ENCODE measurements at regions not wholly inside any gene's neighbourhood (a gene's known extent, or its start where the extent isn't known, plus 50 kb on each side); places are given as distances from the start of the nearest gene placed in this dataset.

- DNase-seq: no peak
Measured at GRCh38 chr18:75518007-75518406, 90.5 kb upstream of the SMIM21 start.

DNA sequence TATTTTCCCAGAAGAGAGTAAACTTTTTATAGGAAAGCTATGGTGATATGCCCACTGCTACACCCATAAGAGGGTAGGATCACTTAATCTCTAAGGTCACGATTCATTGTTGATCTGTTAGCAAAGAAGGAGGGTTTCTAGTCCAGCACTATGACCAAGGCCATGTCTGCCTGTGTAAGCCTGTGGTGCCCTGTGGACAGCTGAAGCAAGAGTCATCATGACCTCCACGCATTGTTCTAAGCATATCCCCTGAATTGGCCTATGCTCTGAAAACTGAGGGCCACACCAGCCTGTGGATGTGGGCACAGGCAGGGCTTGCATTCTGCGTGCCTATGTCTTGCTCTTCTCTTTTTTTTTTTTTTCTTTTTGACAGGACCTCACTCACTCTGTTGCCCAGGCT, 89.8 kb upstream of the SMIM21 start:
- DNase-seq: no peak

GRCh38 chr18:75507636-75508035, 80.1 kb upstream of the SMIM21 start:
- no peak for DNase-seq

GRCh38 chr18:75506913-75507312, 79.4 kb upstream of the SMIM21 start:
- DNase-seq: no peak

- DNase-seq: no peak
Measured at GRCh38 chr18:75504469-75504868, 77.0 kb upstream of the SMIM21 start.

GRCh38 chr18:75503615-75504014, 76.1 kb upstream of the SMIM21 start:
- no peak for DNase-seq

DNA sequence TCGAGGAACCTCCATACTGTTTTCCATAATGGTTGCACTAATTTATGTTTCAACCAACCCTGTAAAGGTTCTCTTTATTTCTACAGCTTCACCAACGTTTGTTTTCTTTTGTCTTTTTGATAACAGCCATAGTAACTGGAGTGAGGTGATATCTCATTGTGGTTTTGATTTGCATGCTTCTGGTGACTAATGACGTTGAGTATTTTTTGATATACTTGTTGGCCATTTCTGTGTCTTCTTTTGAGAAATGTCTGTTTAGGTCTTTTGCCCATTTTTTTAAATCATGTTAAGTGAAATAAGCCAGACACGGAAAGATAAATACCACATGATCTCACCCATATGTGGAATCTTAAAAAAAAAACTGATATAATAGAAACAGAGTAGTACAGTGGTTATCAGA, 74.8 kb upstream of the SMIM21 start:
- DNase-seq: no peak

DNA sequence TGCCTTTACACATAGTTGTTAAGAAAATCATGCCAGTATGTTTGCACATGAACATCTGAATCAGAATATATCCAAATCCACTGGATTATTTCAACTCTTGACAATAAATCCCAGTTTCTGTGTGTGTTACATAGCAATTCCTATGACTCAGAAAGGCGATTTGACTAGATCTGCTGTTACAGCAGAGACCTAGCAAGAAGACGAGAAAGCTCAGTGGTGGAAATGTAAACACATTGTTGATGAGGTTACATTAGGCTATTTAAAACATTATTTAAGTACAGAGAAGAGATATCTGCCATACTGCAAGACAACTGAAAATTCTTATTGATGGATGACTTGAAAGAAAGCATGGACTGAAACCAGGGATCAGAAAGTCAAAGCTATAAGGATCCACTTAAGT, 73.0 kb upstream of the SMIM21 start:
- DNase-seq: no peak

DNA sequence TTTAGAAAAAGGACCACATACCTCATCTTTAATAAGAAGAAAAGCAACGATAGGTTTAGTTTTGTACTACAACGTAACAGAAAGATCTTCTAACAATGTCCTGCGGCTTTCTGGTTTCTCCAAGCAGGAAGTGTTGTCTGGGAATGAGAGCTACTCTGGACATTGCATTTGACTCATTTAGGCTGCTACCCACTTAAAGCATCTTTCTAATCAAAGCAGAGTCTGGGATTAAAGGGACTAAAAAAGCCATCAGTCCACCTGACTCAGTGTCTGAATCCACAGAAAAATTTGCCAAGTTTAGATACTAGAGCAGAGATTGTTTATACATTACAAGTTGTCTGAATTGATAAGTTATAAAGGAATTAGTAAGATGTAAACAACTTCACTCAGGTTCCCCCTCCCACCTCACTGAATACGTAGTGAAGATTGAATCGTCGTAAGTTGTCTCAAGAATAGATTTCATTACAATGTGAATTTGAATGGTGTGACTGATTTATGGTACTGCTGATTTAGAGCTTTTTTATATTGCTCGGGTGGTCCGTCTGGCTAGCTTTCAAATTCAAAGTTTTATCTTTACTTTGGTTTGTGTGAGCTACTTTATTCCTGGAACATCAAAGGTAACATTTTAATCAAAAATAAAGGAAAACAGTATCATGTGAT, 70.2 kb upstream of the SMIM21 start:
- no peak for DNase-seq

DNA sequence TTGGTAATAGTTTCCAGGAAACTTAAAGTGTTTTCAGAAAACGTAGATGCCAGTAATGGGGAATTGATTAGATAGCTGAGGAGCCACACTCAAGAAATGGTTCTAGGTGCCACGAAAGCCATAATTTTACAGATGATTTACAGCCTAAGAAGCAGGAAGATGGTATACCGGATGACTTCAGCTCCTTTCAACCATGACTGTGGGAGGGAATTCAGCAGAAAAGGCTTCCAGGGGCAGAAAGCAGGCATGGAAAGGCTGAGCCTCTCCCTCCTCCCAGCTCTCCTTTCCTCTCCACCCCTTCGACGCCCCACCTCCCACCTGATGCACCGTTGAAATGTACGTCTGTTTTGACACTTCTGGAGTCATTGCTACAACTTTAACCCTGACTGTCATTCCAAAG, 68.6 kb upstream of the SMIM21 start:
- DNase-seq: no peak

- DNase-seq: peak; percentile 52
Measured at GRCh38 chr18:75492852-75493251, 65.3 kb upstream of the SMIM21 start.

GRCh38 chr18:75491361-75491760, 63.9 kb upstream of the SMIM21 start:
- no peak for DNase-seq

DNA sequence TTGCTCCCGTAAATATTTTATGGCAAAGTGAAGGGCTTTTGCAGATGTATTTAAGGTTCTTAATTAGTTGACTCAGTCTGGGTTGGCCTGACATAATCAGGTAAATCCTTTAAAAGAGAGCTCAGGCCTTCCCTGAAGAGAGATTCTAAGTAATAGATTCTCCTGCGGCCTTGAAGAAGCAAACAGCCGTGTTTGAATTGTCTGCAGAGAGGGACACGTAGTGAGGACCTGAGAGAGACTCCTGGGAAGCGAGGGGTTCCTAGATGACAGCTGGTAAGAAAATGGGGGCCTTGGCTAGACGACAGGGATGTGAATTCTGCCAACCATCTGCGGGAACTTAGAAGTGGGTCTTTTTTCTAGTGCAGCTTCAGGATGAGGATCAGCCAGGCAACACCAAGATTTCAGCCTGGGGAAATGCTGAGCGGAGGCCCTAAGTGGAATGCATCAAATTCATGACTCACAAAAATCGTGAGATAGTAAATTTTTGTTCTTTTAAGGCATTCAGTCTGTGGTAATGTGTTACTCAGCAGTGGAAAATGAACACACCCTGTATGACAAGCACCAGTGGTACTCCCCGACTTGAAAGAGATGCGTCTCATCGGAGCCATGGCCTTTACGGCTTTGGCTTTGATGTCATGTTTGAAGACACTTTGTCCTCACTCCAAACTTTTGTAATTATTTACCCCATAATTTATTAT, 62.1 kb upstream of the SMIM21 start:
- DNase-seq: peak; percentile 97

- DNase-seq: no peak
Measured at GRCh38 chr18:75483662-75484061, 56.2 kb upstream of the SMIM21 start.

GRCh38 chr18:75482880-75483279, 55.4 kb upstream of the SMIM21 start:
- DNase-seq: peak; percentile 39

GRCh38 chr18:75480487-75480886, 53.0 kb upstream of the SMIM21 start:
- DNase-seq: no peak

- DNase-seq: peak; percentile 62
Measured at GRCh38 chr18:75478996-75479880, 51.7 kb upstream of the SMIM21 start.

DNA sequence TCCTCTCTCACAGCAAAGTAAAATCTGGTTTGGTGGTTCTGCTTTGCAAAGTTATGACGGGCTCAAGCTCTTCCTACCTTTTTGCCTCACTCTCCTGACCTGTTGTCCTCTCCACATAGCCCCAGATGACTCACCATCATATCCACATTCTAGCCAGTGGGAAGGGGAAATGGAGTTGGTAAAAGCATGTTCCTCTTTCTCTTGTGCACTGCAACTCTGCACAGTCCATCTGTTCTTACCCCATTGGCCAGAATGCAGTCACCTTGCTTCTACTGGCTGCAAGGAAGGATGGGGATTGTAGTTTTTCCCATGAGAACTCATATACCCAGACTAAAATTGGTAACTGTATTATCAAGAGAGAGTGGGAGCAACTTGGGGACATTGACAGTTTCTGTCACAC, 50.4 kb upstream of the SMIM21 start:
- DNase-seq: no peak

Measured in fibroblast of skin of right quadriceps (primary cell).